GM19395 (cell line): ENCODE measurements at regions not wholly inside any gene's neighbourhood (a gene's known extent, or its start where the extent isn't known, plus 50 kb on each side); places are given as distances from the start of the nearest gene placed in this dataset.
A peak's percentile ranks its signal among the peaks of the same experiment; 100 is the strongest.

Experiments used
- ATAC-seq: cut with Tn5 transposase; IDR thresholded peaks from one replicate; pipeline ENCODE4 v1.9.1; 2021; ENCODE audit warnings: mild to moderate bottlenecking, moderate library complexity; ENCODE audit not compliant: unreplicated experiment

DNA sequence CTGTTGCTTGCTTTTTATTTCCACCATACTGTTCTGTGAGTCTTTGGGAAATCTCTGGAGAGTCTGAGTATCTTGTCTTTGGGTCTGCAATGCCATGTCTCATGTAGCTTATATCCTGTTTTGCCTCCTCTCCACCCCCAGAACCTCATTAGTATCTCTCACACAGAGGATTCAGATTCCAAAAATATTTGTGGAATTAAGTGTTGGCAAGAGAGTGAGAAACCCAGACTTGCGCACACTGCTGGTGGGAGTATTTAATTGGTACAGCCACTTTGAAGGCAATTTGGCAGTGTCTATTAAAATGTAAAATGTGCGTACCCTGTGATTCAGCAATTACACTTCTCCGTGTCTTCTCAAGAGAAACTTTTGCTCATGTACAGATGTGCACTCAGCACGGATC, 68.6 kb downstream of the ZNF621 start:
- ATAC-seq: no peak

DNA sequence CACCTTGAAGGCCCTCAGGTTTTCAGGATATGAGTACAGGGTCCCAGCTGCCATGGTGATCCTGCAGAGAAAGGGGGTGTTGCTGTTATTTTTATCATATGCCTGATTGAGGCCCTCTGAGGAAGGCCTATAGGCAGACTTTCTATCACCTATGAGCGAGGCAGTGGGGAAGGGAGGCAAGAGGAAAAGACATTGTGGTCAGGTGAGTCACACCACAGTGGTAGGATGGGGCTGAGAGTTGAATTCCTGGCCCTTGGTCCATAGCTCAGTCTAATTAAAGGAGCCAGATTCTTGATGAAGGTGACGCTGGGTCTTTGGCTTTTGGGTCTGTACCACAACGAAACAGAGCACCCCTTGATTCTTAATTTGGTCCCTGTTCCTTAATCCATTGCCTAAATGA, 72.7 kb downstream of the ZNF621 start:
- ATAC-seq: no peak

GRCh38 chr3:40598338-40598737, 73.6 kb downstream of the ZNF621 start:
- ATAC-seq: no peak

GRCh38 chr3:40598962-40599361, 74.2 kb downstream of the ZNF621 start:
- ATAC-seq: no peak

GRCh38 chr3:40602778-40603385, 78.1 kb downstream of the ZNF621 start:
- no peak for ATAC-seq

DNA sequence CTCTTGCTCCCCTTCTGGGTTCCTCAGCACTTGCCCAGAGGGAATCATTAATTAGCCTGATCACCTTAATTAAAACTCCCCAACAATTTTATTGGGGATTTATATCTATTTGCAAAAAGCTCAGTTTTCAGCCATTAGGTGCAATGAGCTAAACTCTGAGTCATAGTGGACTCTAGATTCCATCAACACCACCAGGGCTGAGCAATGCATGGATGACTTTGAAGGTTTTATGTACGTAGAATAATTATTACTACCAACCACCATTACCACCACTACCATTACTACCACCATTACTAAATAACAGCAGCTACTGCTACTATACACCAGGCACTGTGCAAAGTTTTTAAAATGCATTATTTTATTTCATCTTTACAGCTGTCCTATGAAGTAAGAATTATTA, 81.2 kb downstream of the ZNF621 start:
- no peak for ATAC-seq

GRCh38 chr3:40608091-40608490, 83.3 kb downstream of the ZNF621 start:
- no peak for ATAC-seq

DNA sequence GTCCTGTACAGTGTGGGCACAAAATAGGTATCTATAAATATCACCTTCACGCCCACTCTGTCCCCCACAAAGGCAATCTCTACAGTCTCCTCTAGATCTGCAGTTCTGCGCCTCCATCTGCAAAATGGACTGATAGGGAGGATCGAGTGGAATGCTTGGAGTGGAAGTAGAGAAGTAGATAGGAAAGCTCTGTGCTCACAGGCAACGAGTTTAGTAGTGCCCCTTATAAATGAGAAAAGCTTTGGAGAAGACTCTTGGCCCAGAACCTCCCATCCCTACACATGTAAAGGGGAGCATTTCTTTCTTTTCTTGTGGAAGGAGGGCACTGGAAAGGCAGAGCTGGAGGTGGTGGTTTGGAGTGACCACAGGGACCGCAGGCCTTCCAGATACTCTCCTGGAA, 88.5 kb downstream of the ZNF621 start:
- ATAC-seq: no peak

GRCh38 chr3:40615110-40615915, 90.6 kb downstream of the ZNF621 start:
- ATAC-seq: no peak

- ATAC-seq: no peak
Measured at GRCh38 chr3:40615918-40616819, 91.4 kb downstream of the ZNF621 start.

DNA sequence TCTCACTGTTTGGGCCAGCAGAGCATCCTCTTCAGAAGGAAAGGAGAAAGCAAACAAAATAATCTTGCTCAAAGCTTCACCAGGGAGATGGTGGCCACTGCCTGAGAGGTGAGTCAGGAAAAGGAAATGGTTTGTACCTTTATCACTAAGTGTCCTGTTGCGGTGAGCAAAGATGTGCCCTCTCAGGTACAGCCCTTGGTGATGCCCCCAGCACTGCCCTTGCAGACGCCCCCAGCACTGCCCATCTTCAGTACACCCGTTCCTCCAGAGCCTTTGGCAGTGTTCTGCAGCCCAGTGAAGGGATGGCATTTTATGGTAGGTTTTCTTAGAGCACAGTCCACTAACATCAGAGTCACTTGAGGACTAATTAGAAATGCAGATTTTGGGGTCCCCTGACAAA, 92.3 kb downstream of the ZNF621 start:
- ATAC-seq: no peak

GRCh38 chr3:40618158-40618557, 93.4 kb downstream of the ZNF621 start:
- no peak for ATAC-seq

DNA sequence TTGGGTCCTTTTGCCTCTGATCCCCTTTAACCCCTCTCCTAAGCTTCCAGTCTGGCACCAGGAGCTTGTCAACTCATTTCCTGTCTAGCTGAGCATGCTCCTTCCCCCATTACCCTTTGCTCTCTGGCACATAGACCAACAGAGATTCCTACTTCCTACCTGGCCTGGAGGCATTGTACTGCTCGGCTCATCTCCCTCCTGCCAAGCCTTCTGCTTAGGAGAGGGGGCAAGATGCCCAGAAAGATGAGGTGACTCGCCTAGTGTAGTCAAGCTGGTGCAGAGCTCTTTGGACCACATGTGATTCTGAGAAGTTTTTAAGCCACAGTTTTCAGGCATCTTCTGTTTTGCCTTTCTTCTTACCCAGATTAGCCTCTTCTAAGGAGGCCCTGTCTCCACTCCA, 95.4 kb downstream of the ZNF621 start:
- no peak for ATAC-seq

- ATAC-seq: no peak
Measured at GRCh38 chr3:40621252-40621651, 96.5 kb downstream of the ZNF621 start.

DNA sequence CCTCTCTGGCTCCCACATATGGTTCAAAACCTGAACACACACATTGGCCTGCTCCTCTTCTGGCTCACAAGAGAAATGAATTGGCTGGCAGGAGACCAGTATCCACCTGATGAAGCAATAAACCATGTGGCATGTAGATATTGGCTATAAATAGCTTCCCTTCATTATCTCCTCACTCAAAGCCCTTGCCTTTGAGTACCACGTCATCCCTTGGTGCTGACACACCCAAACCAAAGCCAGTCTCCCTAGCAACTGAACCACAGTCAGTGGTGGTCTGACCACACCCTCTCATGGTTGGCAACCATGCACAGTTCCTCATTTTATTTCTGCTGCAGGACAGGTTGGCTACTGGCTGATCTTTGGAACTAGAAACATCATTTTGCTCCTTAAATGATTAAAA, 98.8 kb downstream of the ZNF621 start:
- ATAC-seq: peak; percentile 88

DNA sequence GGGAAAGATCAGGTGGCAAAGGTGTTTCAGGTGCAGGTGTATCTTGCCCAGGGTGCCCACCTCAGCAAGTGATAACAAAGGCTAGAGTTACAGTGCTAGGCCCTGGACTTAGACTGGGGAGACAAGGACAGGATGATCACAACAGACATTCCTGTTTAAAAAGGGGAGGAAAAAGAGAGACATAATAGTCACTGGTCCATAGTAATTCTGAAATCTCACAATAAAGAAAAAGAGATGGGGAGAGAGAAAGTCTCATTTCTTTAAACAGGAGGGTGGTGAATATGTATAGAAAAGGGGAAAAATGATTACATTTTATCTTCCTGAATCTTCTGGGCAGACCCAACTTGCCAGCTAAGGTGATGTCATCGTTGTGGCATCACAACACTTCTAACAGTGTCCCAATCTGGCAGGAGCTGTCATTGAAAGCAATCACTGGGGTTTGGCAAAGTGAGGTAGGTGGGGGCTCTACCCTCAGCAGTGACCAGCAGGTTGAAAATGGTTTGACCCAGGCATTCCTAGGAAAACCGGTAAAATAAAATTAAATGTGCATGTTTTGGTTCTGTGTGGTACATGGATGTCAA, 99.5 kb downstream of the ZNF621 start:
- no peak for ATAC-seq

- no peak for ATAC-seq
Measured at GRCh38 chr3:40627095-40627494, 102.3 kb downstream of the ZNF621 start.

DNA sequence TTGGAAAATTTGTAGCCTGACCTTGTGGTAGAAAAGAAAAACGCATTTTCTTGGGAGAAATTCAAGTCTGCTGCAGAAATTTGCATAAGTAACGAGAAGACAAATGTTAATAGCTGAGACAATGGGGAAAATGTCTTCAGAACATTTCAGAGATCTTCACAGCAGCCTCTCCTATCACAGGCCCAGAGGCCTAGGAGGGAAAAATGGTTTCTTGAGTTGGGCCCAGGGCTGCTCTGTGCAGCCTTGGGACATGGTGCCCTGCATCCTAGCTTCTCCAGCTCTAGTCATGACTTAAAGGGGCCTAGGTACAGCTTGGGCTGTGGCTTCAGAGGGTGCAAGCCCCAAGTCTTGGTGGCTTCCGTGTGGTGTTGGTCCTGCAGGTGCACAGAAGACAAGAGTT, 104.2 kb downstream of the ZNF621 start:
- no peak for ATAC-seq

DNA sequence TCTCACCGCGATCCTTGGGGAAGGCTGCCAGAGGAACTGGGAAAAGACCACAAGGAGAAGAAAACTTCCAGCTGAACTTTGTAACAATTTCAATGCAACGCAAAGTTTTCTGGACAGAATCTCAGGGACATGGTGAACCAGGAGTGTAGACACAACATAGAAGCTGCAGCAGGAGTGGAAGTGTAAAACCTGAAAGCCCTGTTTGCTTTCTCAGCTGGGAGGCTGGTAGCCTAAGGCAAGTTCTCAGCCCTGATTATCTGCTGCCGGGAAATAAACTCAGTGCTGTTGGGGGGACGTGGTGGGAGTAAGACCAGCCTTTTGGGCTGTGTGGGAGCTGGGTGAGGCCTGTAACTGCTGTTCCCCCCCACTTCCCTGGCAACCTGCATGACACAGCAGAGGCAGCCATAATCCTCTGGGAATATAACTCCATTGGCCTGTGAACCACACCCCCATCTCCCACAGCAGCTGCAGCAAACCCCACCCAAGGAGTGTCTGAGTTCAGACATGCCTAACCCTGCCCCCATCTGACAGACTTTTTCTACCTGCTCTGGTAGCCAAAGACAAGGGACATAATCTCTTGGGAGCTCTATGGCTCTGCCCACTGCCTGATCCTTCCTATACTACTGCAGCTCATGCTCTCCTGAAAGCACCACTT, 106.7 kb downstream of the ZNF621 start:
- ATAC-seq: no peak

DNA sequence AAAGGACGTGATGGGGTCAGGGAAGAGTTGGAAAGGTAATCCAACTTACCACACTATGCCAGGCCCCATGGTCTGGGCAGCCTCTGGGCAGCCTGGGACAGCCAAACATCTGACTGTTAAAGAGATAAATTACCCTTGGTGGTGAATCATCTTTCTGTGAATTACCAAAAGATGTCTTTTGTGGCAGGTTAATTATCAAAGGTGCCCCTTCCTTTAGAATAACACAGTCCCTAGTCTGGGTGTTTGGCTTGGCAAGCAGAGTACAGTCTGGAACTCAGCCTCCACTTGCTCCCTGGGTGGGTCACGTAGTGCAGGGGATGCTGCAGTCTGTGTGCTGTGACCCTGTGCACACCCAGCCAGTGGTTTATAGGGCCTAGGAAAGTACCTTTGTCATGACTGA, 113.1 kb downstream of the ZNF621 start:
- no peak for ATAC-seq

- no peak for ATAC-seq
Measured at GRCh38 chr3:40639006-40639405, 114.2 kb downstream of the ZNF621 start.
